GM12892 (cell line): ENCODE measurements at regions not wholly inside any gene's neighbourhood (a gene's known extent, or its start where the extent isn't known, plus 50 kb on each side); places are given as distances from the start of the nearest gene placed in this dataset.

ENCODE experiments used
- POLR2A ChIP-seq: IDR thresholded peaks from 2 replicates; pipeline ENCODE4 v1.6.1; 2011; ENCODE audit warnings: low read depth, low read length, control low read depth
- POLR2AphosphoS5 ChIP-seq: IDR thresholded peaks from 2 replicates; pipeline ENCODE4 v1.6.1; 2011; ENCODE audit warnings: low read depth, low read length, control low read depth
- TAF1 ChIP-seq: IDR thresholded peaks from 2 replicates; pipeline ENCODE4 v1.6.1; 2011; ENCODE audit warnings: low read depth, mild to moderate bottlenecking, control low read depth, low read length, borderline replicate concordance

DNA sequence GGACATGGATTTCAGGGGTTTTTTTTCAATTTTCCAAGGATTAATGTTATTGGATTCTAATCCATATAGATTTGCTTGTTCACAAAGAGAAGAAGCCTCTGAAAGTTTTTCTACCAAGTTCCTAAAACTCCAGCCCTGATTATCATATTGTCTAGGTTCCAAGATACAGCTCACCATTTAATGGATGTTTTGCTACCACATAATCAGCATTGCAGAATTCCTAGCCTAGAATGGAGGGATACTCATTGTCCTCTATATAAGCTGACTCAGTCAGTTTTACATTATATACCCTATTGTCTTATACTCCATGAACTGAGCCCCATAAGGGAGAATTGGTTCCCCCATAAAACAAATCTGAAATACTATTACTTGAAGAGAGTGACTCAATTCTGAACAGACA, 664.7 kb upstream of the FAM241A start:
- TF ChIP-seq TAF1 = no peak
- no peak for TF ChIP-seq POLR2A
- no peak for TF ChIP-seq POLR2AphosphoS5
